AG09319 (cell line): ENCODE measurements at regions not wholly inside any gene's neighbourhood (a gene's known extent, or its start where the extent isn't known, plus 50 kb on each side); places are given as distances from the start of the nearest gene placed in this dataset.

Experiments
- DNase-seq: peaks from one replicate; pipeline ENCODE4 v3.0.0-alpha.2; 2010; ENCODE audit warnings: low read depth; ENCODE audit errors: extremely low read depth
- CTCF ChIP-seq: IDR thresholded peaks from 2 replicates; pipeline ENCODE4 v1.5.1; 2011; ENCODE audit warnings: low read depth, mild to moderate bottlenecking, inconsistent platforms, low read length, moderate library complexity

GRCh38 chr3:99541181-99541580, 97.2 kb upstream of the COL8A1 start:
- no peak for DNase-seq
- no peak for TF ChIP-seq CTCF

- no peak for DNase-seq
- TF ChIP-seq CTCF, result no peak
Measured at GRCh38 chr3:99537416-99537815, 101.0 kb upstream of the COL8A1 start.

- TF ChIP-seq CTCF, result no peak
- DNase-seq, result no peak
Measured at GRCh38 chr3:99536555-99537314, 101.7 kb upstream of the COL8A1 start.

GRCh38 chr3:99534951-99535704, 103.3 kb upstream of the COL8A1 start:
- no peak for TF ChIP-seq CTCF
- DNase-seq, result no peak

GRCh38 chr3:99532246-99532645, 106.1 kb upstream of the COL8A1 start:
- peak; percentile 29 for DNase-seq
- TF ChIP-seq CTCF, result peak; percentile 54

- DNase-seq, result no peak
- TF ChIP-seq CTCF, result no peak
Measured at GRCh38 chr3:99529265-99529664, 109.1 kb upstream of the COL8A1 start.

GRCh38 chr3:99526921-99527320, 111.5 kb upstream of the COL8A1 start:
- no peak for DNase-seq
- TF ChIP-seq CTCF, result no peak
